DND-41 (cell line): ENCODE measurements at regions not wholly inside any gene's neighbourhood (a gene's known extent, or its start where the extent isn't known, plus 50 kb on each side); places are given as distances from the start of the nearest gene placed in this dataset.

Source experiments
- EZH2 ChIP-seq: IDR thresholded peaks from 3 replicates; pipeline ENCODE4 v1.6.1; 2012; ENCODE audit warnings: borderline replicate concordance, low read depth, mild to moderate bottlenecking, moderate library complexity, low read length, inconsistent platforms; ENCODE audit not compliant: severe bottlenecking
- TF ChIP-seq, protein P1 (sequence below): IDR thresholded peaks from 2 replicates; pipeline ENCODE4 v1.5.1; 2012; ENCODE audit warnings: borderline replicate concordance, low read length, moderate library complexity, mild to moderate bottlenecking; ENCODE audit not compliant: poor library complexity, severe bottlenecking; ENCODE audit errors: extremely low read depth

DNA sequence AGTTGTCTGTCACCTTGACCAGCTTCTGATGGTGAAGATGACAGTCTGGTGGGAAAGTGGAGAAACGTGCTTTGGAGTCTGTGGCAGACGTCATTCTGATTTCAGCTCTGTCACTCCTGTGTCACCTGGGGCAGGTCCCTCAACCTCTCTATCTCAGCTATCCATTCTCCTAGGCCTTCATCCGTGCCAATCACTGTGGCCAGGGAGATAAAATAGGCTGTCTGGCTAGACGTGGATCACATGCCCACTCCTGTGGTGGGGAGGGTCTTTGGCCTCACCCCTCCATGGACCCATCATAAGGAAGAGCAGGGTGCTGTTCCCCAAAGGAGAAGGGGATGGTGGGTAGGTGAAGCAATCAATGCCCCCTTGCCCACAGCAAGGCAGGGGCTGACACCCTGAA lies 140.3 kb downstream of the ACTL8 start:
- TF ChIP-seq, protein P1, sequence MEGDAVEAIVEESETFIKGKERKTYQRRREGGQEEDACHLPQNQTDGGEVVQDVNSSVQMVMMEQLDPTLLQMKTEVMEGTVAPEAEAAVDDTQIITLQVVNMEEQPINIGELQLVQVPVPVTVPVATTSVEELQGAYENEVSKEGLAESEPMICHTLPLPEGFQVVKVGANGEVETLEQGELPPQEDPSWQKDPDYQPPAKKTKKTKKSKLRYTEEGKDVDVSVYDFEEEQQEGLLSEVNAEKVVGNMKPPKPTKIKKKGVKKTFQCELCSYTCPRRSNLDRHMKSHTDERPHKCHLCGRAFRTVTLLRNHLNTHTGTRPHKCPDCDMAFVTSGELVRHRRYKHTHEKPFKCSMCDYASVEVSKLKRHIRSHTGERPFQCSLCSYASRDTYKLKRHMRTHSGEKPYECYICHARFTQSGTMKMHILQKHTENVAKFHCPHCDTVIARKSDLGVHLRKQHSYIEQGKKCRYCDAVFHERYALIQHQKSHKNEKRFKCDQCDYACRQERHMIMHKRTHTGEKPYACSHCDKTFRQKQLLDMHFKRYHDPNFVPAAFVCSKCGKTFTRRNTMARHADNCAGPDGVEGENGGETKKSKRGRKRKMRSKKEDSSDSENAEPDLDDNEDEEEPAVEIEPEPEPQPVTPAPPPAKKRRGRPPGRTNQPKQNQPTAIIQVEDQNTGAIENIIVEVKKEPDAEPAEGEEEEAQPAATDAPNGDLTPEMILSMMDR, result no peak
- no peak for TF ChIP-seq EZH2
